IMR-90 (cell line): ENCODE measurements at regions not wholly inside any gene's neighbourhood (a gene's known extent, or its start where the extent isn't known, plus 50 kb on each side); places are given as distances from the start of the nearest gene placed in this dataset.

Source experiments
- ATAC-seq: fragments of 200-7000 bp; cut with Tn5 transposase; 2 replicates; pipeline ENCODE4 v1.9.1; 2020; ENCODE audit warnings: low read depth, mild to moderate bottlenecking, moderate library complexity
- BruUV-seq: library from RNA; stranded (reverse); fragments of 400-500 nt; replicated peaks from 2 replicates; lab custom pipeline; 2021; lab: Mats Ljungman, UMichigan
- CTCF ChIA-PET: fragments of 300-600 bp; formaldehyde crosslinking; extraction: SDS; loops from one replicate; lab custom pipeline; 2021; ENCODE audit warnings: antibody characterized with exemption; lab: Yijun Ruan, JAX
- POLR2A ChIA-PET: fragments of 300-600 bp; sonication (Branson Sonifier 250); formaldehyde crosslinking; loops from one replicate; lab custom pipeline; 2022; ENCODE audit warnings: antibody characterized with exemption; ENCODE audit not compliant: unreplicated experiment; lab: Charles Lee
- DNase-seq: peaks from one replicate; pipeline ENCODE4 v3.0.0; 2013
- H2AFZ ChIP-seq: replicated peaks from 2 replicates; pipeline ENCODE3; 2013; ENCODE audit warnings: low read length, mild to moderate bottlenecking; ENCODE audit not compliant: poor library complexity
- H2AK5ac ChIP-seq: 2 replicates; pipeline ENCODE4 v1.6.1; 2013; ENCODE audit warnings: low read depth, low read length, inconsistent platforms
- H2AK9ac ChIP-seq: replicated peaks from 2 replicates; pipeline ENCODE3; 2013; ENCODE audit warnings: mild to moderate bottlenecking, low read depth, low read length, moderate library complexity; ENCODE audit not compliant: poor library complexity
- H2BK120ac ChIP-seq: 2 replicates; pipeline ENCODE4 v1.6.1; 2013; ENCODE audit warnings: low read depth, low read length, inconsistent platforms
- H2BK15ac ChIP-seq: 3 replicates; pipeline ENCODE4 v1.6.1; 2013; ENCODE audit warnings: low read depth, low read length, inconsistent platforms
- H2BK20ac ChIP-seq: 2 replicates; pipeline ENCODE4 v1.6.1; 2013; ENCODE audit warnings: low read depth, mild to moderate bottlenecking, inconsistent platforms, low read length, moderate library complexity
- H2BK5ac ChIP-seq: 2 replicates; pipeline ENCODE4 v1.6.1; 2013; ENCODE audit warnings: mild to moderate bottlenecking, low read depth, low read length, inconsistent platforms; ENCODE audit not compliant: poor library complexity, severe bottlenecking
- H3K14ac ChIP-seq: replicated peaks from 2 replicates; pipeline ENCODE4 v1.6.1; 2013; ENCODE audit warnings: low read depth, low read length, inconsistent platforms
- H3K18ac ChIP-seq: 2 replicates; pipeline ENCODE4 v1.6.1; 2013; ENCODE audit warnings: low read depth, low read length, control low read depth
- H3K23ac ChIP-seq: 2 replicates; pipeline ENCODE4 v1.6.1; 2013; ENCODE audit warnings: low read depth, low read length, inconsistent platforms
- H3K27ac ChIP-seq: 2 replicates; pipeline ENCODE4 v1.5.1; 2013; ENCODE audit warnings: mild to moderate bottlenecking, control low read depth, low read length; ENCODE audit not compliant: insufficient read depth
- H3K27me3 ChIP-seq: 2 replicates; pipeline ENCODE4 v1.6.1; 2013; ENCODE audit warnings: low read length; ENCODE audit not compliant: control insufficient read depth, insufficient read depth
- H3K36me3 ChIP-seq: 2 replicates; pipeline ENCODE4 v1.6.1; 2013; ENCODE audit warnings: low read length, mixed read lengths; ENCODE audit not compliant: control insufficient read depth, insufficient read depth
- H3K4ac ChIP-seq: 2 replicates; pipeline ENCODE4 v1.6.1; 2013; ENCODE audit warnings: low read depth, low read length, inconsistent platforms
- H3K4me1 ChIP-seq: 2 replicates; pipeline ENCODE4 v1.6.1; 2013; ENCODE audit warnings: low read length, mixed read lengths; ENCODE audit not compliant: control insufficient read depth, insufficient read depth
- H3K4me2 ChIP-seq: 2 replicates; pipeline ENCODE4 v1.6.1; 2013; ENCODE audit warnings: low read depth, mild to moderate bottlenecking, control low read depth, low read length, moderate library complexity
- H3K4me3 ChIP-seq: 2 replicates; pipeline ENCODE4 v1.5.1; 2013; ENCODE audit warnings: low read depth, mild to moderate bottlenecking, control low read depth, low read length, moderate library complexity; ENCODE audit not compliant: insufficient read depth
- H3K56ac ChIP-seq: 2 replicates; pipeline ENCODE4 v1.6.1; 2013; ENCODE audit warnings: low read length, inconsistent platforms; ENCODE audit not compliant: insufficient read depth; ENCODE audit errors: extremely low read depth
- H3K79me1 ChIP-seq, 2 experiments: 2 replicates each; pipeline ENCODE4 v1.6.1; 2013; ENCODE audit warnings: low read length in 2 of 2, inconsistent platforms in 1 of 2, low read depth in 1 of 2
- H3K9ac ChIP-seq: 2 replicates; pipeline ENCODE4 v1.6.1; 2013; ENCODE audit warnings: low read depth, low read length, control low read depth
- H3K9me1 ChIP-seq: 2 replicates; pipeline ENCODE4 v1.6.1; 2013; ENCODE audit warnings: low read length, inconsistent platforms; ENCODE audit not compliant: insufficient read depth
- H3K9me3 ChIP-seq: 2 replicates; pipeline ENCODE4 v1.6.1; 2013; ENCODE audit warnings: low read length; ENCODE audit not compliant: control insufficient read depth, insufficient read depth
- H4K20me1 ChIP-seq: 2 replicates; pipeline ENCODE4 v1.6.1; 2013; ENCODE audit warnings: low read length, inconsistent platforms; ENCODE audit not compliant: insufficient read depth
- H4K5ac ChIP-seq: 2 replicates; pipeline ENCODE4 v1.6.1; 2013; ENCODE audit warnings: mild to moderate bottlenecking, low read depth, low read length, control low read depth
- H4K8ac ChIP-seq, 2 experiments: 2 replicates each; pipeline ENCODE4 v1.6.1; 2013; ENCODE audit warnings: low read depth in 2 of 2, low read length in 2 of 2, control low read depth in 1 of 2, inconsistent platforms in 1 of 2
- H4K91ac ChIP-seq: 2 replicates; pipeline ENCODE4 v1.6.1; 2013; ENCODE audit warnings: low read depth, low read length, inconsistent platforms; ENCODE audit not compliant: insufficient read depth
- BHLHE40 ChIP-seq: fragments of 150-350 bp; IDR thresholded peaks from 2 replicates; pipeline ENCODE4 v1.6.1; 2016; ENCODE audit warnings: mild to moderate bottlenecking, low read depth, low read length
- CEBPB ChIP-seq: IDR thresholded peaks from 2 replicates; pipeline ENCODE4 v1.6.1; 2012; ENCODE audit warnings: low read depth, low read length, improper control_type of control experiment
- FOS ChIP-seq: fragments of 150-350 bp; IDR thresholded peaks from 2 replicates; pipeline ENCODE4 v1.6.1; 2016; ENCODE audit warnings: low read depth, low read length
- MAFK ChIP-seq: IDR thresholded peaks from 2 replicates; pipeline ENCODE4 v1.6.1; 2012; ENCODE audit warnings: low read depth, low read length, improper control_type of control experiment
- MAZ ChIP-seq: IDR thresholded peaks from 2 replicates; pipeline ENCODE4 v1.6.1; 2012; ENCODE audit warnings: low read depth, mild to moderate bottlenecking, low read length, improper control_type of control experiment, moderate library complexity, borderline replicate concordance
- MXI1 ChIP-seq: IDR thresholded peaks from 2 replicates; pipeline ENCODE4 v1.6.1; 2012; ENCODE audit warnings: low read depth, mild to moderate bottlenecking, low read length, moderate library complexity, borderline replicate concordance
- NFE2L2 ChIP-seq: fragments of 150-350 bp; IDR thresholded peaks from 2 replicates; pipeline ENCODE4 v1.6.1; 2016; ENCODE audit warnings: low read depth, mild to moderate bottlenecking, low read length
- POLR2A ChIP-seq: IDR thresholded peaks from 2 replicates; pipeline ENCODE4 v1.6.1; 2012; ENCODE audit warnings: mild to moderate bottlenecking, low read depth, low read length
- RAD21 ChIP-seq: IDR thresholded peaks from 2 replicates; pipeline ENCODE4 v1.6.1; 2012; ENCODE audit warnings: low read length, improper control_type of control experiment
- RCOR1 ChIP-seq: IDR thresholded peaks from 2 replicates; pipeline ENCODE4 v1.6.1; 2012; ENCODE audit warnings: mild to moderate bottlenecking, low read length, improper control_type of control experiment; ENCODE audit not compliant: insufficient replicate concordance
- RFX5 ChIP-seq: IDR thresholded peaks from 2 replicates; pipeline ENCODE4 v1.8.0; 2012; ENCODE audit warnings: low read depth, mild to moderate bottlenecking, low read length, moderate library complexity
- WGBS, 2 experiments: methylation state at CpG; one replicate each; pipeline versions ENCODE4 v1.1.5 to v1.1.7; 2013; ENCODE audit warnings: missing lambda C conversion rate in 2 of 2; ENCODE audit not compliant: insufficient read length in 1 of 2; ENCODE audit errors: extremely low coverage in 2 of 2; 5-methylcytosine and 5-hydroxymethylcytosine counted together
- dilution Hi-C: fragments of 300-500 bp; cut with HindIII; formaldehyde crosslinking; loops from one replicate; pipeline ENCODE4 v1.14.3; 2018; ENCODE audit warnings: low sequenced_read_pairs; ENCODE audit not compliant: unreplicated experiment
- in situ Hi-C: fragments of 300-500 bp; cut with MboI; formaldehyde crosslinking; loops from 3 replicates; pipeline ENCODE4 v1.14.3; 2019; ENCODE audit warnings: low sequenced_read_pairs, inconsistent platforms, mixed read lengths
- intact Hi-C: fragments of 100-400 bp; cut with micrococcal nuclease; formaldehyde crosslinking; loops from 2 replicates; pipeline ENCODE4 v1.10.0; 2022
- TF ChIP-seq, protein P1 (sequence below): fragments of 150-350 bp; IDR thresholded peaks from 2 replicates; pipeline ENCODE4 v1.6.1; 2016; ENCODE audit warnings: low read depth, mild to moderate bottlenecking, low read length, moderate library complexity, borderline replicate concordance
- TF ChIP-seq, protein P2 (sequence below): fragments of 150-350 bp; IDR thresholded peaks from 2 replicates; pipeline ENCODE4 v1.6.1; 2017; ENCODE audit warnings: mild to moderate bottlenecking, antibody characterized with exemption, low read length, low read depth
- TF ChIP-seq, protein P3 (sequence below): conservative IDR thresholded peaks from 2 replicates; pipeline ENCODE4 v1.5.1; 2012; ENCODE audit warnings: mild to moderate bottlenecking, low read depth, low read length, improper control_type of control experiment

DNA sequence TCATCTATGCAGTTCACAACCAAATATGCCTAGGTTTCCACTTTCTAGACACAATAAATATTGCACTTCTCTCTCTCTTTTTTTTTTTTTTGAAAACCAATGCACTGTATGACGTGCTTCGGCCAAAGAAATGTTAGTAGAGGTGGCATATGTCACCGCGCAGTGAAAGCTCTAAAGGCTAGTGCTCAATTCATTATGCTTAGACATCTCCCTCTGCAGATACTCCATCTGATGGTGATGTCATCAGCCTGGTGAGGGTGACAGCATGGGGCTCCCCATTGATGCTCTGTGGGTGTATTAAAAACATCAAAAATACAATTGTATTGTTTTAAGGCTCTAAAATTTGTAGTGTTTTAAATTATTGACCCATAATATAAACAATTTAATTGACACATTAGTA, 608.8 kb upstream of the C16orf82 start:
- TF ChIP-seq, protein P1, sequence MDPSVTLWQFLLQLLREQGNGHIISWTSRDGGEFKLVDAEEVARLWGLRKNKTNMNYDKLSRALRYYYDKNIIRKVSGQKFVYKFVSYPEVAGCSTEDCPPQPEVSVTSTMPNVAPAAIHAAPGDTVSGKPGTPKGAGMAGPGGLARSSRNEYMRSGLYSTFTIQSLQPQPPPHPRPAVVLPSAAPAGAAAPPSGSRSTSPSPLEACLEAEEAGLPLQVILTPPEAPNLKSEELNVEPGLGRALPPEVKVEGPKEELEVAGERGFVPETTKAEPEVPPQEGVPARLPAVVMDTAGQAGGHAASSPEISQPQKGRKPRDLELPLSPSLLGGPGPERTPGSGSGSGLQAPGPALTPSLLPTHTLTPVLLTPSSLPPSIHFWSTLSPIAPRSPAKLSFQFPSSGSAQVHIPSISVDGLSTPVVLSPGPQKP: no peak
- TF ChIP-seq RFX5 (no peak), MAFK (no peak), POLR2A (no peak), MXI1 (no peak), MAZ (no peak), RAD21 (no peak), BHLHE40 (no peak), FOS (no peak), CEBPB (no peak), RCOR1 (no peak), NFE2L2 (no peak)
- TF ChIP-seq, protein P2, sequence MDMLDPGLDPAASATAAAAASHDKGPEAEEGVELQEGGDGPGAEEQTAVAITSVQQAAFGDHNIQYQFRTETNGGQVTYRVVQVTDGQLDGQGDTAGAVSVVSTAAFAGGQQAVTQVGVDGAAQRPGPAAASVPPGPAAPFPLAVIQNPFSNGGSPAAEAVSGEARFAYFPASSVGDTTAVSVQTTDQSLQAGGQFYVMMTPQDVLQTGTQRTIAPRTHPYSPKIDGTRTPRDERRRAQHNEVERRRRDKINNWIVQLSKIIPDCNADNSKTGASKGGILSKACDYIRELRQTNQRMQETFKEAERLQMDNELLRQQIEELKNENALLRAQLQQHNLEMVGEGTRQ: no peak
- TF ChIP-seq, protein P3, sequence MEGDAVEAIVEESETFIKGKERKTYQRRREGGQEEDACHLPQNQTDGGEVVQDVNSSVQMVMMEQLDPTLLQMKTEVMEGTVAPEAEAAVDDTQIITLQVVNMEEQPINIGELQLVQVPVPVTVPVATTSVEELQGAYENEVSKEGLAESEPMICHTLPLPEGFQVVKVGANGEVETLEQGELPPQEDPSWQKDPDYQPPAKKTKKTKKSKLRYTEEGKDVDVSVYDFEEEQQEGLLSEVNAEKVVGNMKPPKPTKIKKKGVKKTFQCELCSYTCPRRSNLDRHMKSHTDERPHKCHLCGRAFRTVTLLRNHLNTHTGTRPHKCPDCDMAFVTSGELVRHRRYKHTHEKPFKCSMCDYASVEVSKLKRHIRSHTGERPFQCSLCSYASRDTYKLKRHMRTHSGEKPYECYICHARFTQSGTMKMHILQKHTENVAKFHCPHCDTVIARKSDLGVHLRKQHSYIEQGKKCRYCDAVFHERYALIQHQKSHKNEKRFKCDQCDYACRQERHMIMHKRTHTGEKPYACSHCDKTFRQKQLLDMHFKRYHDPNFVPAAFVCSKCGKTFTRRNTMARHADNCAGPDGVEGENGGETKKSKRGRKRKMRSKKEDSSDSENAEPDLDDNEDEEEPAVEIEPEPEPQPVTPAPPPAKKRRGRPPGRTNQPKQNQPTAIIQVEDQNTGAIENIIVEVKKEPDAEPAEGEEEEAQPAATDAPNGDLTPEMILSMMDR: no peak
- no peak overlapping the region for H3K4ac ChIP-seq
- intact Hi-C loops: no loop called here
- H3K23ac ChIP-seq: no peak overlapping the region
- H4K5ac ChIP-seq: no peak overlapping the region
- no peak overlapping the region for H3K56ac ChIP-seq
- BruUV-seq: no TSS peak
- H2BK5ac ChIP-seq: no peak overlapping the region
- H3K18ac ChIP-seq: no peak overlapping the region
- no peak overlapping the region for H2AFZ ChIP-seq
- no peaks in the 10 kb centered on the region for H3K4me1 ChIP-seq
- H3K79me1 ChIP-seq: no peaks in the 10 kb centered on the region
- ChIA-PET POLR2A (no interaction called here), CTCF (no interaction called here)
- H3K27me3 ChIP-seq: no peaks in the 10 kb centered on the region
- H3K14ac ChIP-seq: no peak overlapping the region
- ATAC-seq (no peak), DNase-seq (no peak)
- H3K4me3 ChIP-seq: no peak overlapping the region
- H2BK15ac ChIP-seq: no peak overlapping the region
- no peak overlapping the region for H4K91ac ChIP-seq
- no peak overlapping the region for H2BK20ac ChIP-seq
- H2AK9ac ChIP-seq: no peak overlapping the region
- no peaks in the 10 kb centered on the region for H4K20me1 ChIP-seq
- H3K9ac ChIP-seq: no peak overlapping the region
- no peak overlapping the region for H3K27ac ChIP-seq
- WGBS, 2 experiments: no CpG with 5 or more reads among the region's 4 CpGs
- no peaks in the 10 kb centered on the region for H3K9me1 ChIP-seq
- in situ Hi-C loops: loop anchor here (10.0 kb wide), 1 partner anchor 57 kb away; no protein-coding TSS in a partner anchor
- H3K36me3 ChIP-seq: no peaks in the 10 kb centered on the region
- H2AK5ac ChIP-seq: no peak overlapping the region
- no peak overlapping the region for H3K4me2 ChIP-seq
- no peak overlapping the region for H2BK120ac ChIP-seq
- no peak overlapping the region for H4K8ac ChIP-seq
- peaks cover 9% of the 10 kb centered on the region; the same call in 1 of the 2 replicates for H3K9me3 ChIP-seq
- dilution Hi-C loops: no loop called here
